NCI-H187 treated with DMSO at 0.1 percent for 48 hours (cell line): ENCODE measurements at regions not wholly inside any gene's neighbourhood (a gene's known extent, or its start where the extent isn't known, plus 50 kb on each side); places are given as distances from the start of the nearest gene placed in this dataset.

Source experiments
- DNase-seq: peaks from one replicate; lab custom pipeline; 2025; lab: John Stamatoyannopoulos, UW

- DNase-seq = no peak
Observed at GRCh38 chr9:107163370-107163769, 119.7 kb upstream of the RAD23B start.

DNA sequence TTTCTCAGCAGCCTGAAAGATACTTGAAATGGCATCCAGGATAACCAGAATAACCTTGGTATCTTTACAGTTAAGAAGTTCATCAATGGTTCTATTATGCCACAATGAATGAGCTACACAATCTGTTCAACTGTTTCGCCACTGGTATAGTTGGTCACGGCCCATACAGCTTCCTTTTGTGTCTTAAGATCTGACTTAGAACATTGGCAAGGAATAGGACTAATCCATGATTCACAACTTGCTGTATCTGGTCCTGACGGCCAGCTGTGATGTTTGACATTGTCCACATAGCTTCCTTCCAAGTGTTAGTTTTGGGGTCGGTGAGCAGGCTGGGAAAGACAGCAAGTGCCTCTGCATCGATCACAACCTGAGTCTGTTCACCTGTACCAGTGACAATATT, 113.3 kb upstream of the RAD23B start:
- no peak for DNase-seq

GRCh38 chr9:107170801-107171200, 112.3 kb upstream of the RAD23B start:
- DNase-seq = no peak

- no peak for DNase-seq
Observed at GRCh38 chr9:107172160-107172978, 110.7 kb upstream of the RAD23B start.

GRCh38 chr9:107172979-107173347, 110.1 kb upstream of the RAD23B start:
- DNase-seq = no peak

GRCh38 chr9:107173422-107174180, 109.5 kb upstream of the RAD23B start:
- no peak for DNase-seq

- no peak for DNase-seq
Observed at GRCh38 chr9:107174441-107174840, 108.6 kb upstream of the RAD23B start.

GRCh38 chr9:107175041-107175440, 108.0 kb upstream of the RAD23B start:
- no peak for DNase-seq

- DNase-seq = no peak
Observed at GRCh38 chr9:107175816-107176435, 107.2 kb upstream of the RAD23B start.

DNA sequence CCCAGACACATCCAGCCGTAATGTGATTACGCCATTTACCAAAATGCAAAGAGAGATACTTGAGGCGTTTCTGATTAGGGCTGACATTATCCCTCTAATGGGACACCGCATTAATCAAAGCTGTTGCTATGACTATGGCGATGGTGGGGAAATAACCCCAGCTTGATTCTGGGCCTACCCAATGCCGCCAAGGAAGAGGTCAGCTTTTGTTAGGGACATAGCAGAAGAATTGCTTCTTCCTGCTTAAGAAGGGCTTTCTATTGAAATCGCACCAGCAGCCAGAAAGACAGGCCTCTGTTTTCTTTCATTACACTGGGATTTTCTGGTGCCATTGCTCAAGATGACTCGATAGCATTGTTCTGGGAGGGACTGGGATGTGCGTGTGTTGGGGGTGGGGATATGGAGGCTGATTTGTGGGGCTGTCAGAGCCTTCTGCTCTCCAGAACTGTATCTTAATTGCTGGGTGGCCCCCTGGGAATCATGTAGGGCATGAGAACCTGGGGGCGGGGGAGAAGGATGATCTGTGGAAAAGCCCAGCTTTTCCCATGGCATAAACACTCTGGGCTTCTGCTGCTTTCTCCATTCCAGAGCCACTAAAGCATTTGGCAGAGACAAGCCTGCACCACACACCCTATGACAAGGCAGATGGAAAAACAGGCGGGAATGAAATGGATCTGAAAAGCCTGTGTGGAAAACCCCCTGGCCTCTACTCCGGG, 106.5 kb upstream of the RAD23B start:
- DNase-seq = no peak

DNA sequence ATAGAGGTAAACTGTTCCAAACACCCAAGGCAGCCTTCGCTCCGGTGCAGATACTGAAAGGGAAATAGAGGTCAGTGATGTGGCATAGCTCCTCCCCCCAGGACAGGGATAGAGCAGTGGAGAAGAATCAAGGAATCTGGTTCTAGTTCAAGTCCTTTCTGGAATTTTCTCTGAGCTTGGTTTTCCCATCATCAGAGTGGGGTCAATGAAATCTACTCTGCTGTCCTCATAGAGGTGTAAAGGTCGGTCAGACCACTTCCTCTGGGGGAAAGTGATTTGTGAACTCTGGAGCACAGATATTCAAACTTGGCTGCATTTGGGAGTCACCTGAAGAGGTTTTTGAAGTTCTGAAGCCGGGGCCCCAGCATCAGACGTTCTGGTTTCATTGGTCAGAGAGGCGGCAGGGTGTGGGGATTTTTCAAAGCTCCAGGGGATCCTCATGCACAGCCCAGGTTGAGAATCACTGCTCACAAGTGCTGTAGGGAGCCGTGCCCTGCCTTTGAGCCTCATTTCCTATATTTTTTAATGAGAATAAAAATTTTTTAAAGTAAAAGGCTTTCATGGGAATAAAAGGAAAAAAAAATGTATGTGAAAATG, 105.7 kb upstream of the RAD23B start:
- DNase-seq = no peak

GRCh38 chr9:107177857-107178256, 105.2 kb upstream of the RAD23B start:
- no peak for DNase-seq

DNA sequence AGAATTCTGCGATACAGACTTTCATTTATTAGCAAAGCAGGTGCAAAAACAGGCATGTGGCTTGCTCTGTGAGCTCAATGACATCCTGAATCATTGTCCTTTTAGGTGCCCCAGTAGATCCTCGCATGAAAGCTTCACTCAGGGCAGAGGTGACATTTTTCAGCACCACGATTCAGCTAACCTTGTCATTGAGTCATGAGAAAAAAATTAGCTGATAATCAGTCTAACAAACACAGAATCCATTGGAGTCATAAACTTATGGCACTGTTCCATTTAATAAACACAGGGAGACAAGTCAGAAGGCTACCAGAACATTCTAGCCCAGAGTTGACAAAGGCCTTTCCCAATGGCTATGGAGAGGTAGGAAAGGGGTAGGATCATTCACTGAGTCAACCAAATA, 104.8 kb upstream of the RAD23B start:
- no peak for DNase-seq

- no peak for DNase-seq
Observed at GRCh38 chr9:107180206-107180605, 102.9 kb upstream of the RAD23B start.

GRCh38 chr9:107183176-107183575, 99.9 kb upstream of the RAD23B start:
- no peak for DNase-seq

GRCh38 chr9:107188376-107188775, 94.7 kb upstream of the RAD23B start:
- DNase-seq = no peak

DNA sequence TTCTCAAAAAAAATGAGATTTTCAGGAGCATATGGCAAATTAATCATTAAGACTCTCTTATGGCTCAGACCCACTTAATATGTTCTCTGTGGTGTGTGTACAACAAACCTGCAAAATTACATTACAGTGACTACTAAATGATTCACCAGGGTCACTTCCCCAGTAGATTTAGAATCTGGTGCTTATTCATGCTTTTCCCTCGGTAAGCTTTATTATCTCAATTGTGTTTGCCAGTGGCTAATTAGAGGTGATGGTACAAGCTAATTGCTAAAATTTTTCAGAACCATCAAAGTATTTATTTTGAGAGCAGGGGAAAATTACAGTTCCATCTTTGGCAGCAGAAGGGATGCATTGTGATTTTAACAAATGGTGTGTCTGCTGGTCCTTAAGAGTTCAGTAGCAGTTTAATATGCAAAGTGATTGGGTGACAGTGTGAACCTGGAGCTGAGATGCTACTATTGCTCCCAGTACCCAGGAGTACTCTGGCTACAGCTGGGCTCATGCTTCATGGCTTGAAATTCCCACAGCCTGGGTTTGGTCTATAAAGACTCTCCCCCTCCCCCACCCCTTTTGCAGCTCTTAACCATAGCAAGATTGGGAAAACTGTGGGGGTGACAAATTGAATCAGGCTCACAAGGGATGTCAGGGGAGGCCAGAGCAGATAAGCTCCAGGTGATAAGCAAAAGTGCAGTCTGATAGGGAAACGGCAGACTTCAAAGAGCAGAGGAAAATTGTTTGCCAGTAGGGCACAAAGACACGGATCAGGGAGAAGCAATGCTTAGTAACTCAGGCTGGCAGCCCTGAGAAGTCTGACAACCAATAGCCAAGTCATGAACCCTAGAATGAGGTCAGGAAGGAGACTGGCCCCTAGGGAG, 92.8 kb upstream of the RAD23B start:
- DNase-seq = no peak

DNA sequence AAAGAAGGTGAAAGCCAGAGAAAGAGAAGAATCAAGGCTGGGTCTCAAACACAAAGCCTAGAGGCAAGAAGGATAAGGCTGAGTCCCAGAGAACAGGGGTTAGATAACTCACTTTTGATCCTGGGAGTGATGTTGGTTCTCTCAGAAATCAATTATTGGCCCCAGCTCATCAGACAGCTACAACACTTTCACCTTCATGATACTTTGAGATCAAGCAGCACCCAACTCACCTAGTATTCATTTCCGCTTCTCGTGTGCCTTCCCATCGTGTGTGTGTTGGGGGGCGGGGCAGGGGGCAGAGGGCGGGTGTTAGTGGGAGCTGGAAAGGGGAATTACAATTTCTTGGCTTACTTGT, 92.2 kb upstream of the RAD23B start:
- no peak for DNase-seq

DNA sequence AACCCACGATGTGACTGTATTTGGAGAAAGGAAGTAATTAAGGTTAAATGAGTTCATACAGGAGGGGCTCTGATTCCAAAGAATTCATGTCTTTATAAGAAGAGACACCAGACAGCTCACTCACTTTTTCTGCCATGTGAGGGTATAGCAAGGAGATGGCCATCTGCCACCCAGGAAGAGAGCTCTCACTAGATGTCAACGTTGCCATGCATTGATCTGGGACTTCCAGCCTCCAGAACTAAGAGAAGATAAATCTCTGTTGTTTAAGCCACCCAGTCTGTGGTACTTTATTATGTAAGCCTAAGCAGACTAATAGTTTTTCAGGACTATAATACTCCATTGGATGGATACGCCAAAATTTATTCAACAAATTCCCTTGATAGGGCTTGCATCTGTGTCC, 89.8 kb upstream of the RAD23B start:
- no peak for DNase-seq

- no peak for DNase-seq
Observed at GRCh38 chr9:107198718-107199117, 84.4 kb upstream of the RAD23B start.

DNA sequence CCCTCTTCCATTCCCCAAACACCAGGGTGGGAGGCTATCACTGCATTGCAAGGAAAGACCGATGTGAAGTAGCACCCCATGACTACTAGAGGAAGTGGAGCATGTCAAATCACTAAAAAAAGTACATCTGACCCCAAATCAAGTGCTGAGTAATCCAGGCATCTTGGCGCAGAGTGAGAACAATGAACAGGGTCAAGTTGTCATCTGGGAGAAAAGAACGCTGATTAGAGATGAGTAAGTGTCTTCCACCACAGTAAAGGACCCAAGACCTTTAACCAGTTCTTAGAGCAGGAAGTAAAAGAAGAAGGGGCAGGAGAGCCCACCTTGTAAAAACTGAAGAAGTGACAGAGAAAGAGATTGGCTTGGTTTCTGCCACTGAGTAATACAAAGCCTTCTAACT, 75.0 kb upstream of the RAD23B start:
- no peak for DNase-seq
